IMR-90 (cell line): ENCODE measurements at regions not wholly inside any gene's neighbourhood (a gene's known extent, or its start where the extent isn't known, plus 50 kb on each side); places are given as distances from the start of the nearest gene placed in this dataset.

ENCODE experiments used
- ATAC-seq: fragments of 200-7000 bp; cut with Tn5 transposase; 2 replicates; pipeline ENCODE4 v1.9.1; 2020; ENCODE audit warnings: low read depth, mild to moderate bottlenecking, moderate library complexity
- BruUV-seq: library from RNA; stranded (reverse); fragments of 400-500 nt; replicated peaks from 2 replicates; lab custom pipeline; 2021; lab: Mats Ljungman, UMichigan
- CTCF ChIA-PET: fragments of 300-600 bp; formaldehyde crosslinking; extraction: SDS; loops from one replicate; lab custom pipeline; 2021; ENCODE audit warnings: antibody characterized with exemption; lab: Yijun Ruan, JAX
- POLR2A ChIA-PET: fragments of 300-600 bp; sonication (Branson Sonifier 250); formaldehyde crosslinking; loops from one replicate; lab custom pipeline; 2022; ENCODE audit warnings: antibody characterized with exemption; ENCODE audit not compliant: unreplicated experiment; lab: Charles Lee
- DNase-seq: peaks from one replicate; pipeline ENCODE4 v3.0.0; 2013
- H2AFZ ChIP-seq: replicated peaks from 2 replicates; pipeline ENCODE3; 2013; ENCODE audit warnings: low read length, mild to moderate bottlenecking; ENCODE audit not compliant: poor library complexity
- H2AK5ac ChIP-seq: 2 replicates; pipeline ENCODE4 v1.6.1; 2013; ENCODE audit warnings: low read depth, low read length, inconsistent platforms
- H2AK9ac ChIP-seq: replicated peaks from 2 replicates; pipeline ENCODE3; 2013; ENCODE audit warnings: mild to moderate bottlenecking, low read depth, low read length, moderate library complexity; ENCODE audit not compliant: poor library complexity
- H2BK120ac ChIP-seq: 2 replicates; pipeline ENCODE4 v1.6.1; 2013; ENCODE audit warnings: low read depth, low read length, inconsistent platforms
- H2BK15ac ChIP-seq: 3 replicates; pipeline ENCODE4 v1.6.1; 2013; ENCODE audit warnings: low read depth, low read length, inconsistent platforms
- H2BK20ac ChIP-seq: 2 replicates; pipeline ENCODE4 v1.6.1; 2013; ENCODE audit warnings: low read depth, mild to moderate bottlenecking, inconsistent platforms, low read length, moderate library complexity
- H2BK5ac ChIP-seq: 2 replicates; pipeline ENCODE4 v1.6.1; 2013; ENCODE audit warnings: mild to moderate bottlenecking, low read depth, low read length, inconsistent platforms; ENCODE audit not compliant: poor library complexity, severe bottlenecking
- H3K14ac ChIP-seq: replicated peaks from 2 replicates; pipeline ENCODE4 v1.6.1; 2013; ENCODE audit warnings: low read depth, low read length, inconsistent platforms
- H3K18ac ChIP-seq: 2 replicates; pipeline ENCODE4 v1.6.1; 2013; ENCODE audit warnings: low read depth, low read length, control low read depth
- H3K23ac ChIP-seq: 2 replicates; pipeline ENCODE4 v1.6.1; 2013; ENCODE audit warnings: low read depth, low read length, inconsistent platforms
- H3K27ac ChIP-seq: 2 replicates; pipeline ENCODE4 v1.5.1; 2013; ENCODE audit warnings: mild to moderate bottlenecking, control low read depth, low read length; ENCODE audit not compliant: insufficient read depth
- H3K27me3 ChIP-seq: 2 replicates; pipeline ENCODE4 v1.6.1; 2013; ENCODE audit warnings: low read length; ENCODE audit not compliant: control insufficient read depth, insufficient read depth
- H3K36me3 ChIP-seq: 2 replicates; pipeline ENCODE4 v1.6.1; 2013; ENCODE audit warnings: low read length, mixed read lengths; ENCODE audit not compliant: control insufficient read depth, insufficient read depth
- H3K4ac ChIP-seq: 2 replicates; pipeline ENCODE4 v1.6.1; 2013; ENCODE audit warnings: low read depth, low read length, inconsistent platforms
- H3K4me1 ChIP-seq: 2 replicates; pipeline ENCODE4 v1.6.1; 2013; ENCODE audit warnings: low read length, mixed read lengths; ENCODE audit not compliant: control insufficient read depth, insufficient read depth
- H3K4me2 ChIP-seq: 2 replicates; pipeline ENCODE4 v1.6.1; 2013; ENCODE audit warnings: low read depth, mild to moderate bottlenecking, control low read depth, low read length, moderate library complexity
- H3K4me3 ChIP-seq: 2 replicates; pipeline ENCODE4 v1.5.1; 2013; ENCODE audit warnings: low read depth, mild to moderate bottlenecking, control low read depth, low read length, moderate library complexity; ENCODE audit not compliant: insufficient read depth
- H3K56ac ChIP-seq: 2 replicates; pipeline ENCODE4 v1.6.1; 2013; ENCODE audit warnings: low read length, inconsistent platforms; ENCODE audit not compliant: insufficient read depth; ENCODE audit errors: extremely low read depth
- H3K79me1 ChIP-seq, 2 experiments: 2 replicates each; pipeline ENCODE4 v1.6.1; 2013; ENCODE audit warnings: low read length in 2 of 2, inconsistent platforms in 1 of 2, low read depth in 1 of 2
- H3K9ac ChIP-seq: 2 replicates; pipeline ENCODE4 v1.6.1; 2013; ENCODE audit warnings: low read depth, low read length, control low read depth
- H3K9me1 ChIP-seq: 2 replicates; pipeline ENCODE4 v1.6.1; 2013; ENCODE audit warnings: low read length, inconsistent platforms; ENCODE audit not compliant: insufficient read depth
- H3K9me3 ChIP-seq: 2 replicates; pipeline ENCODE4 v1.6.1; 2013; ENCODE audit warnings: low read length; ENCODE audit not compliant: control insufficient read depth, insufficient read depth
- H4K20me1 ChIP-seq: 2 replicates; pipeline ENCODE4 v1.6.1; 2013; ENCODE audit warnings: low read length, inconsistent platforms; ENCODE audit not compliant: insufficient read depth
- H4K5ac ChIP-seq: 2 replicates; pipeline ENCODE4 v1.6.1; 2013; ENCODE audit warnings: mild to moderate bottlenecking, low read depth, low read length, control low read depth
- H4K8ac ChIP-seq, 2 experiments: 2 replicates each; pipeline ENCODE4 v1.6.1; 2013; ENCODE audit warnings: low read depth in 2 of 2, low read length in 2 of 2, control low read depth in 1 of 2, inconsistent platforms in 1 of 2
- H4K91ac ChIP-seq: 2 replicates; pipeline ENCODE4 v1.6.1; 2013; ENCODE audit warnings: low read depth, low read length, inconsistent platforms; ENCODE audit not compliant: insufficient read depth
- BHLHE40 ChIP-seq: fragments of 150-350 bp; IDR thresholded peaks from 2 replicates; pipeline ENCODE4 v1.6.1; 2016; ENCODE audit warnings: mild to moderate bottlenecking, low read depth, low read length
- CEBPB ChIP-seq: IDR thresholded peaks from 2 replicates; pipeline ENCODE4 v1.6.1; 2012; ENCODE audit warnings: low read depth, low read length, improper control_type of control experiment
- FOS ChIP-seq: fragments of 150-350 bp; IDR thresholded peaks from 2 replicates; pipeline ENCODE4 v1.6.1; 2016; ENCODE audit warnings: low read depth, low read length
- MAZ ChIP-seq: IDR thresholded peaks from 2 replicates; pipeline ENCODE4 v1.6.1; 2012; ENCODE audit warnings: low read depth, mild to moderate bottlenecking, low read length, improper control_type of control experiment, moderate library complexity, borderline replicate concordance
- MXI1 ChIP-seq: IDR thresholded peaks from 2 replicates; pipeline ENCODE4 v1.6.1; 2012; ENCODE audit warnings: low read depth, mild to moderate bottlenecking, low read length, moderate library complexity, borderline replicate concordance
- NFE2L2 ChIP-seq: fragments of 150-350 bp; IDR thresholded peaks from 2 replicates; pipeline ENCODE4 v1.6.1; 2016; ENCODE audit warnings: low read depth, mild to moderate bottlenecking, low read length
- WGBS, 2 experiments: methylation state at CpG; one replicate each; pipeline versions ENCODE4 v1.1.5 to v1.1.7; 2013; ENCODE audit warnings: missing lambda C conversion rate in 2 of 2; ENCODE audit not compliant: insufficient read length in 1 of 2; ENCODE audit errors: extremely low coverage in 2 of 2; 5-methylcytosine and 5-hydroxymethylcytosine counted together
- dilution Hi-C: fragments of 300-500 bp; cut with HindIII; formaldehyde crosslinking; loops from one replicate; pipeline ENCODE4 v1.14.3; 2018; ENCODE audit warnings: low sequenced_read_pairs; ENCODE audit not compliant: unreplicated experiment
- in situ Hi-C: fragments of 300-500 bp; cut with MboI; formaldehyde crosslinking; loops from 3 replicates; pipeline ENCODE4 v1.14.3; 2019; ENCODE audit warnings: low sequenced_read_pairs, inconsistent platforms, mixed read lengths
- intact Hi-C: fragments of 100-400 bp; cut with micrococcal nuclease; formaldehyde crosslinking; loops from 2 replicates; pipeline ENCODE4 v1.10.0; 2022
- TF ChIP-seq, protein P1 (sequence below): fragments of 150-350 bp; IDR thresholded peaks from 2 replicates; pipeline ENCODE4 v1.6.1; 2017; ENCODE audit warnings: mild to moderate bottlenecking, antibody characterized with exemption, low read length, low read depth
- TF ChIP-seq, protein P2 (sequence below): conservative IDR thresholded peaks from 2 replicates; pipeline ENCODE4 v1.5.1; 2012; ENCODE audit warnings: mild to moderate bottlenecking, low read depth, low read length, improper control_type of control experiment

DNA sequence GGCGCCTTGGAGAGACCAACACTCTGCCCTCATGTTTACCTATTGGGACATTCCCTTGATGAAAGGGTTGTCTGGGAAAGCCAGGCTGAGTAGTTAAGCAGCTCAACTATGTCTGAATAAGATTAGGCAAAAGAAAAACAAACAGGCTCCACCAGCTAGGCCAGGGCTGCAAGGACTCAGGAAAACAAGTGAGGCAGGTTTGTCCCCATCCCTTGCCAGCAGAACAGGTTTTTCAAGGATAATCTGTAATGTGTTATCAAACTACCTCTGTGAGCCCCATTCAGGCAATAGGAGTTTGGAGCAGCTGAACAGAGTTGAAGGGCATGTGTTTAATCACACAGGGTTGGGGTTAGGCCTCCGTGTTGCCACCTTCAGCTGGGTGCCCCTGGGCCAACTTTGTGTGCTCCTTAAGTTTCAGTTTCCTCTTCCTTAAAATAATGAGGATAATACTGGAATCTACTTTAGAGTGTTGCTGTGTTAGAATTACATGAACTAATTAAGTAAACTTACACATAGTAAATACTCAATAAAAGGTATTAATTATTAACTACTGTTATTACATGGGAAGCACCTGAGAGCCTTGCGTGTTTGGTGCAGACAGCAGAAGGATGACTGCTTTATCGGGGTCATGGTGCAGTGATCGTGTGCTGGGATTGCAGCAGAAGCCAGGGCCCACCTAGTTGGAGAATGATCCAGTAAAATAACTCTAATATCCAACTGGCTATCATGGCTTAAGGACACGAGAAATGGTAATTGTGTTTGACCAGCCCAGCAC lies 72.1 kb upstream of the ATP10B start:
- Histone ChIP-seq H4K20me1 (no peaks in the 10 kb centered on the region), H2AK5ac (no peak overlapping the region), H2BK20ac (no peak overlapping the region), H3K4me1 (no peaks in the 10 kb centered on the region), H3K4me2 (no peak overlapping the region), H4K8ac (no peak overlapping the region), H3K9me1 (no peaks in the 10 kb centered on the region), H3K18ac (no peak overlapping the region), H2AK9ac (no peak overlapping the region), H2BK15ac (no peak overlapping the region), H3K56ac (no peak overlapping the region), H3K23ac (no peak overlapping the region), H3K27me3 (no peaks in the 10 kb centered on the region), H3K79me1 (no peaks in the 10 kb centered on the region), H2BK120ac (no peak overlapping the region), H3K27ac (no peak overlapping the region), H3K9me3 (peaks cover 13% of the 10 kb centered on the region), H4K91ac (no peak overlapping the region), H2BK5ac (no peak overlapping the region), H4K5ac (no peak overlapping the region), H2AFZ (no peak overlapping the region), H3K36me3 (no peaks in the 10 kb centered on the region), H3K9ac (no peak overlapping the region), H3K4me3 (no peak overlapping the region), H3K14ac (no peak overlapping the region), H3K4ac (no peak overlapping the region)
- ChIA-PET POLR2A (no interaction called here), CTCF (no interaction called here)
- no peak for TF ChIP-seq CEBPB
- TF ChIP-seq MAZ: no peak
- TF ChIP-seq NFE2L2: no peak
- TF ChIP-seq FOS: no peak
- TF ChIP-seq, protein P1, sequence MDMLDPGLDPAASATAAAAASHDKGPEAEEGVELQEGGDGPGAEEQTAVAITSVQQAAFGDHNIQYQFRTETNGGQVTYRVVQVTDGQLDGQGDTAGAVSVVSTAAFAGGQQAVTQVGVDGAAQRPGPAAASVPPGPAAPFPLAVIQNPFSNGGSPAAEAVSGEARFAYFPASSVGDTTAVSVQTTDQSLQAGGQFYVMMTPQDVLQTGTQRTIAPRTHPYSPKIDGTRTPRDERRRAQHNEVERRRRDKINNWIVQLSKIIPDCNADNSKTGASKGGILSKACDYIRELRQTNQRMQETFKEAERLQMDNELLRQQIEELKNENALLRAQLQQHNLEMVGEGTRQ: no peak
- no peak for TF ChIP-seq BHLHE40
- no peak for TF ChIP-seq MXI1
- TF ChIP-seq, protein P2, sequence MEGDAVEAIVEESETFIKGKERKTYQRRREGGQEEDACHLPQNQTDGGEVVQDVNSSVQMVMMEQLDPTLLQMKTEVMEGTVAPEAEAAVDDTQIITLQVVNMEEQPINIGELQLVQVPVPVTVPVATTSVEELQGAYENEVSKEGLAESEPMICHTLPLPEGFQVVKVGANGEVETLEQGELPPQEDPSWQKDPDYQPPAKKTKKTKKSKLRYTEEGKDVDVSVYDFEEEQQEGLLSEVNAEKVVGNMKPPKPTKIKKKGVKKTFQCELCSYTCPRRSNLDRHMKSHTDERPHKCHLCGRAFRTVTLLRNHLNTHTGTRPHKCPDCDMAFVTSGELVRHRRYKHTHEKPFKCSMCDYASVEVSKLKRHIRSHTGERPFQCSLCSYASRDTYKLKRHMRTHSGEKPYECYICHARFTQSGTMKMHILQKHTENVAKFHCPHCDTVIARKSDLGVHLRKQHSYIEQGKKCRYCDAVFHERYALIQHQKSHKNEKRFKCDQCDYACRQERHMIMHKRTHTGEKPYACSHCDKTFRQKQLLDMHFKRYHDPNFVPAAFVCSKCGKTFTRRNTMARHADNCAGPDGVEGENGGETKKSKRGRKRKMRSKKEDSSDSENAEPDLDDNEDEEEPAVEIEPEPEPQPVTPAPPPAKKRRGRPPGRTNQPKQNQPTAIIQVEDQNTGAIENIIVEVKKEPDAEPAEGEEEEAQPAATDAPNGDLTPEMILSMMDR: no peak
- intact Hi-C loops: no loop called here
- ATAC-seq: no peak
- no peak for DNase-seq
- no TSS peak for BruUV-seq
- no CpG with 5 or more reads among the region's 6 CpGs for WGBS, 2 experiments
- dilution Hi-C loops: no loop called here
- in situ Hi-C loops: no loop called here
